ENCODE measurements at regions not wholly inside any gene's neighbourhood (a gene's known extent, or its start where the extent isn't known, plus 50 kb on each side); places are given as distances from the start of the nearest gene placed in this dataset.

DNA sequence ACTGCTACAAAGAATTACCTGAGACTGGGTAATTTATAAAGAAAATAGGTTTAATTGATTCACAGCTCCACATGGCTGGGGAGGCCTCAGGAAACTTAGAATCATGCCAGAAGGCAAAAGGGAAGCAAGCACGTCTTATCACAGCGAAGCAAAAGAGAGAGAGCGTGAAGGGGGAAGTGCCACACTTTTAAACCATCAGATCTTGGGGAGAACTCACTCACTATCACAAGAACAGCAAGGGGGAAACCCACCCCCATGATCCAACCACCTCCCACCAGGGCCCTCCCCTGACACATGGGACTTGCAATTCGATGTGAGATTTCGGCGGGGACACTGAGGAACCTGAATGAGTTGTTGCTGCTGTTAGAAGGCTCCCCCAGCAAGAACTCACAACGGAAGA, 220.2 kb upstream of the PIEZO2 start:
- Histone ChIP-seq H3K4me3 (ENCODE audit: low read depth in 1 of 3, low read length in 3 of 3) (no peak overlapping the region), H3K9me3 (ENCODE audit: control insufficient read depth in 4 of 4, low read length in 3 of 4) (no peaks in the 10 kb centered on the region), H3K4me1 (ENCODE audit: control insufficient read depth in 4 of 4, insufficient read depth in 4 of 4, low read length in 3 of 4) (no peaks in the 10 kb centered on the region), H3K27ac (ENCODE audit: low read depth in 1 of 2, low read length in 2 of 2) (no peak overlapping the region), H3K9ac (ENCODE audit: low read depth in 1 of 2, low read length in 2 of 2) (no peak overlapping the region), H3K27me3 (ENCODE audit: control insufficient read depth in 4 of 4, insufficient read depth in 4 of 4, low read length in 3 of 4) (no peaks in the 10 kb centered on the region), H3K36me3 (ENCODE audit: control insufficient read depth in 4 of 4, insufficient read depth in 3 of 4, low read depth in 1 of 4, low read length in 3 of 4) (no peaks in the 10 kb centered on the region)
- 80% methylated on average over 7 of the region's 7 CpGs for WGBS
- TF ChIP-seq NR2F2 (IDR thresholded peaks at IDR 0.05) = no peak
- no peak for TF ChIP-seq TAF1 (conservative IDR thresholded peaks at IDR 0.05)
- TF ChIP-seq, protein P1, sequence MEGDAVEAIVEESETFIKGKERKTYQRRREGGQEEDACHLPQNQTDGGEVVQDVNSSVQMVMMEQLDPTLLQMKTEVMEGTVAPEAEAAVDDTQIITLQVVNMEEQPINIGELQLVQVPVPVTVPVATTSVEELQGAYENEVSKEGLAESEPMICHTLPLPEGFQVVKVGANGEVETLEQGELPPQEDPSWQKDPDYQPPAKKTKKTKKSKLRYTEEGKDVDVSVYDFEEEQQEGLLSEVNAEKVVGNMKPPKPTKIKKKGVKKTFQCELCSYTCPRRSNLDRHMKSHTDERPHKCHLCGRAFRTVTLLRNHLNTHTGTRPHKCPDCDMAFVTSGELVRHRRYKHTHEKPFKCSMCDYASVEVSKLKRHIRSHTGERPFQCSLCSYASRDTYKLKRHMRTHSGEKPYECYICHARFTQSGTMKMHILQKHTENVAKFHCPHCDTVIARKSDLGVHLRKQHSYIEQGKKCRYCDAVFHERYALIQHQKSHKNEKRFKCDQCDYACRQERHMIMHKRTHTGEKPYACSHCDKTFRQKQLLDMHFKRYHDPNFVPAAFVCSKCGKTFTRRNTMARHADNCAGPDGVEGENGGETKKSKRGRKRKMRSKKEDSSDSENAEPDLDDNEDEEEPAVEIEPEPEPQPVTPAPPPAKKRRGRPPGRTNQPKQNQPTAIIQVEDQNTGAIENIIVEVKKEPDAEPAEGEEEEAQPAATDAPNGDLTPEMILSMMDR (IDR thresholded peaks at IDR 0.05; ENCODE audit: low read depth, low read length, missing input control) = no peak
- TF ChIP-seq, protein P2, sequence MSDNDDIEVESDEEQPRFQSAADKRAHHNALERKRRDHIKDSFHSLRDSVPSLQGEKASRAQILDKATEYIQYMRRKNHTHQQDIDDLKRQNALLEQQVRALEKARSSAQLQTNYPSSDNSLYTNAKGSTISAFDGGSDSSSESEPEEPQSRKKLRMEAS (IDR thresholded peaks at IDR 0.05) = no peak
- no peak for TF ChIP-seq RAD21 (IDR thresholded peaks at IDR 0.05)
- no peak for TF ChIP-seq GABPA (IDR thresholded peaks at IDR 0.05 in 1 of 2, conservative IDR thresholded peaks at IDR 0.05 in 1 of 2)
- TF ChIP-seq JUND (IDR thresholded peaks at IDR 0.05) = no peak
- TF ChIP-seq YY1 (IDR thresholded peaks at IDR 0.05) = no peak
- no peak for TF ChIP-seq FOXA1 (IDR thresholded peaks at IDR 0.05)
- TF ChIP-seq SP1 (IDR thresholded peaks at IDR 0.05) = no peak
- no peak for TF ChIP-seq HNF4G (IDR thresholded peaks at IDR 0.05)
- DNase-seq (ENCODE audit: low spot score) = no peak

DNA sequence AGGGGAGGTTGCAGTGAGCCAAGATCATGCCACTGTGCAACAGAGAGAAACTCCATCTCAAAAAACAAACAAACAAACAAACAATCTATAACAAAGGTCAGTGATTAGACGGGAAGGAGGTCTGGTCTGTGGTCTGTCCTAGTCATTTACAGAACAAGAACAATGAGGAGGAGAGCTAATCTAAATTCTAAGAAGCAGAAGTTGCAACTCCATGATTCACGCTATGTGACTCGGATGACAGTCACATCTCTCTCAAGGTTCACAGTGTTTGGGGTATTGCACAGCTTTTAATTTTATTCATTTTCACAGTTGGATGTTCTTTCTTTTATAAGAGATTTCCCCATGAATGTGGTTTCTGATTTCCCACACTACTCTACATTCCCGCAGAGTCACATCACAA, 218.7 kb upstream of the PIEZO2 start:
- Histone ChIP-seq H3K27ac (ENCODE audit: low read depth in 1 of 2, low read length in 2 of 2) (no peak overlapping the region), H3K4me3 (ENCODE audit: low read depth in 1 of 3, low read length in 3 of 3) (no peak overlapping the region), H3K36me3 (ENCODE audit: control insufficient read depth in 4 of 4, insufficient read depth in 3 of 4, low read depth in 1 of 4, low read length in 3 of 4) (no peaks in the 10 kb centered on the region), H3K4me1 (ENCODE audit: control insufficient read depth in 4 of 4, insufficient read depth in 4 of 4, low read length in 3 of 4) (no peaks in the 10 kb centered on the region), H3K9ac (ENCODE audit: low read depth in 1 of 2, low read length in 2 of 2) (no peak overlapping the region), H3K9me3 (ENCODE audit: control insufficient read depth in 4 of 4, low read length in 3 of 4) (no peaks in the 10 kb centered on the region), H3K27me3 (ENCODE audit: control insufficient read depth in 4 of 4, insufficient read depth in 4 of 4, low read length in 3 of 4) (no peaks in the 10 kb centered on the region)
- TF ChIP-seq RXRA (IDR thresholded peaks at IDR 0.05) (no peak), FOXA1 (IDR thresholded peaks at IDR 0.05) (no peak), FOXA2 (IDR thresholded peaks at IDR 0.05) (no peak), NR2F2 (IDR thresholded peaks at IDR 0.05) (no peak), TAF1 (conservative IDR thresholded peaks at IDR 0.05) (no peak), HNF4G (IDR thresholded peaks at IDR 0.05) (no peak), GABPA (IDR thresholded peaks at IDR 0.05 in 1 of 2, conservative IDR thresholded peaks at IDR 0.05 in 1 of 2) (no peak), HNF4A (conservative IDR thresholded peaks at IDR 0.05) (no peak), RAD21 (IDR thresholded peaks at IDR 0.05) (no peak), EGR1 (IDR thresholded peaks at IDR 0.05; ENCODE audit: low read depth in 2 of 2) (no peak), SP1 (IDR thresholded peaks at IDR 0.05) (no peak), JUND (IDR thresholded peaks at IDR 0.05) (no peak), YY1 (IDR thresholded peaks at IDR 0.05) (no peak)
- TF ChIP-seq, protein P3, sequence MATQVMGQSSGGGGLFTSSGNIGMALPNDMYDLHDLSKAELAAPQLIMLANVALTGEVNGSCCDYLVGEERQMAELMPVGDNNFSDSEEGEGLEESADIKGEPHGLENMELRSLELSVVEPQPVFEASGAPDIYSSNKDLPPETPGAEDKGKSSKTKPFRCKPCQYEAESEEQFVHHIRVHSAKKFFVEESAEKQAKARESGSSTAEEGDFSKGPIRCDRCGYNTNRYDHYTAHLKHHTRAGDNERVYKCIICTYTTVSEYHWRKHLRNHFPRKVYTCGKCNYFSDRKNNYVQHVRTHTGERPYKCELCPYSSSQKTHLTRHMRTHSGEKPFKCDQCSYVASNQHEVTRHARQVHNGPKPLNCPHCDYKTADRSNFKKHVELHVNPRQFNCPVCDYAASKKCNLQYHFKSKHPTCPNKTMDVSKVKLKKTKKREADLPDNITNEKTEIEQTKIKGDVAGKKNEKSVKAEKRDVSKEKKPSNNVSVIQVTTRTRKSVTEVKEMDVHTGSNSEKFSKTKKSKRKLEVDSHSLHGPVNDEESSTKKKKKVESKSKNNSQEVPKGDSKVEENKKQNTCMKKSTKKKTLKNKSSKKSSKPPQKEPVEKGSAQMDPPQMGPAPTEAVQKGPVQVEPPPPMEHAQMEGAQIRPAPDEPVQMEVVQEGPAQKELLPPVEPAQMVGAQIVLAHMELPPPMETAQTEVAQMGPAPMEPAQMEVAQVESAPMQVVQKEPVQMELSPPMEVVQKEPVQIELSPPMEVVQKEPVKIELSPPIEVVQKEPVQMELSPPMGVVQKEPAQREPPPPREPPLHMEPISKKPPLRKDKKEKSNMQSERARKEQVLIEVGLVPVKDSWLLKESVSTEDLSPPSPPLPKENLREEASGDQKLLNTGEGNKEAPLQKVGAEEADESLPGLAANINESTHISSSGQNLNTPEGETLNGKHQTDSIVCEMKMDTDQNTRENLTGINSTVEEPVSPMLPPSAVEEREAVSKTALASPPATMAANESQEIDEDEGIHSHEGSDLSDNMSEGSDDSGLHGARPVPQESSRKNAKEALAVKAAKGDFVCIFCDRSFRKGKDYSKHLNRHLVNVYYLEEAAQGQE (IDR thresholded peaks at IDR 0.05) = no peak
- TF ChIP-seq, protein P2 (IDR thresholded peaks at IDR 0.05) = no peak
- TF ChIP-seq, protein P4, sequence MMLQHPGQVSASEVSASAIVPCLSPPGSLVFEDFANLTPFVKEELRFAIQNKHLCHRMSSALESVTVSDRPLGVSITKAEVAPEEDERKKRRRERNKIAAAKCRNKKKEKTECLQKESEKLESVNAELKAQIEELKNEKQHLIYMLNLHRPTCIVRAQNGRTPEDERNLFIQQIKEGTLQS (IDR thresholded peaks at IDR 0.05) = no peak
- TF ChIP-seq, protein P1 (IDR thresholded peaks at IDR 0.05; ENCODE audit: low read depth, low read length, missing input control) = no peak
- TF ChIP-seq, protein P5, sequence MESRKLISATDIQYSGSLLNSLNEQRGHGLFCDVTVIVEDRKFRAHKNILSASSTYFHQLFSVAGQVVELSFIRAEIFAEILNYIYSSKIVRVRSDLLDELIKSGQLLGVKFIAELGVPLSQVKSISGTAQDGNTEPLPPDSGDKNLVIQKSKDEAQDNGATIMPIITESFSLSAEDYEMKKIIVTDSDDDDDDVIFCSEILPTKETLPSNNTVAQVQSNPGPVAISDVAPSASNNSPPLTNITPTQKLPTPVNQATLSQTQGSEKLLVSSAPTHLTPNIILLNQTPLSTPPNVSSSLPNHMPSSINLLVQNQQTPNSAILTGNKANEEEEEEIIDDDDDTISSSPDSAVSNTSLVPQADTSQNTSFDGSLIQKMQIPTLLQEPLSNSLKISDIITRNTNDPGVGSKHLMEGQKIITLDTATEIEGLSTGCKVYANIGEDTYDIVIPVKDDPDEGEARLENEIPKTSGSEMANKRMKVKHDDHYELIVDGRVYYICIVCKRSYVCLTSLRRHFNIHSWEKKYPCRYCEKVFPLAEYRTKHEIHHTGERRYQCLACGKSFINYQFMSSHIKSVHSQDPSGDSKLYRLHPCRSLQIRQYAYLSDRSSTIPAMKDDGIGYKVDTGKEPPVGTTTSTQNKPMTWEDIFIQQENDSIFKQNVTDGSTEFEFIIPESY (IDR thresholded peaks at IDR 0.05) = no peak
- no peak for DNase-seq (ENCODE audit: low spot score)
- WGBS = 84% methylated on average over 4 of the region's 4 CpGs

Measured in liver (tissue), 8 donors.